NB4 (cell line): ENCODE measurements at regions not wholly inside any gene's neighbourhood (a gene's known extent, or its start where the extent isn't known, plus 50 kb on each side); places are given as distances from the start of the nearest gene placed in this dataset.
"Not testable (repeated sequence)": the region's sequence is repeated elsewhere in the genome, so short reads cannot be mapped to it uniquely, and the experiment has no call there.

Source experiments
- CTCF ChIP-seq: IDR thresholded peaks from one replicate; pipeline ENCODE4 v1.5.1; 2012; ENCODE audit warnings: low read depth, low read length
- POLR2A ChIP-seq: IDR thresholded peaks from 2 replicates; pipeline ENCODE4 v1.6.1; 2011; ENCODE audit warnings: mild to moderate bottlenecking; ENCODE audit not compliant: insufficient read length; ENCODE audit errors: extremely low read depth

GRCh38 chr3:170662986-170663385 lies 77.1 kb upstream of the SLC7A14 start:
- TF ChIP-seq POLR2A, CTCF: not testable (repeated sequence)
